ENCODE measurements at regions not wholly inside any gene's neighbourhood (a gene's known extent, or its start where the extent isn't known, plus 50 kb on each side); places are given as distances from the start of the nearest gene placed in this dataset.

DNA sequence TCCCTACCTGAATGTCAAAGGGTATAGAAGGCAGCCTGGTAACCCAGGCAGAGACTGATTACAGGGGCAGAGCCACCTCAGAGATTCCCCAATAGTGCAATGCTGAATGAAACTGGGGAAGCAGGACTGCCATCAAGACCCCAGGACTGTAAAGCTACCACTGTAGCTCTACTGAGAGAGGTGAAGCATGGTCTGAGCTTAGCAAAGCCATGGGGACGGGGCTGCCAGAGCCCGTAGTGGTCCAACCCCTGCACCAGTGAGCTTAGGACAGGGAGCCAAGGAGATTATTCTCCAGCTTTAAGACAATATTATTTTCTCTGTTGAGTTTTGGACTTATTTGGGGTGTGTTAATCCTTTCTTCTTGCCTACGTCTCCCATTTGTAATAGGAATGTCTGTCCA, 679.3 kb upstream of the GRAMD2B start:
- TF ChIP-seq CTCF (IDR thresholded peaks at IDR 0.05; ENCODE audit: low read depth, low read length, missing control alignments) = no peak
- in situ Hi-C loops (cut with HindIII; ENCODE audit: low sequenced_read_pairs) = no loop called here
- H3K4me3 ChIP-seq (ENCODE audit: low read depth, low read length) = no peak overlapping the region
- no peak for DNase-seq (ENCODE audit: low read depth)

DNA sequence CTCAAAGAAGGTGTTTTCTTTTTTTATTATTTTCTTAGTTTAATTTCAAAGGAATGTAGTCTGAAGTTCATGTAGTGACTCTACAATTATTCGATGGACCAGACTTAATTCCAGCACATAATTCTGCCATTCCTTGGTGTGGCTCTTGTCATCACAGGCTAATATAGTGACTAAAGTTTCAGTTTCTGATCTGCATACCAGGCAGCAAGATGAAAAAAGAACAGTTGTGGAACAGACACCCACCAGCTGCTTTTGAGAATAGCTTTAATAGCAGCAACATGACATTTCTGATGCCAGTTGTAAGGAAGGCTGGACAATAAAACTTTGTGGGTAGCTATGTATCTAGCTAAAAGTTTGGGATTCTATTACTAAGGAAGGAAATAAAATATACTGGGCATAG, 676.3 kb upstream of the GRAMD2B start:
- in situ Hi-C loops (cut with HindIII; ENCODE audit: low sequenced_read_pairs) = no loop called here
- H3K4me3 ChIP-seq (ENCODE audit: low read depth, low read length) = no peak overlapping the region
- no peak for TF ChIP-seq CTCF (IDR thresholded peaks at IDR 0.05; ENCODE audit: low read depth, low read length, missing control alignments)
- DNase-seq (ENCODE audit: low read depth) = no peak

DNA sequence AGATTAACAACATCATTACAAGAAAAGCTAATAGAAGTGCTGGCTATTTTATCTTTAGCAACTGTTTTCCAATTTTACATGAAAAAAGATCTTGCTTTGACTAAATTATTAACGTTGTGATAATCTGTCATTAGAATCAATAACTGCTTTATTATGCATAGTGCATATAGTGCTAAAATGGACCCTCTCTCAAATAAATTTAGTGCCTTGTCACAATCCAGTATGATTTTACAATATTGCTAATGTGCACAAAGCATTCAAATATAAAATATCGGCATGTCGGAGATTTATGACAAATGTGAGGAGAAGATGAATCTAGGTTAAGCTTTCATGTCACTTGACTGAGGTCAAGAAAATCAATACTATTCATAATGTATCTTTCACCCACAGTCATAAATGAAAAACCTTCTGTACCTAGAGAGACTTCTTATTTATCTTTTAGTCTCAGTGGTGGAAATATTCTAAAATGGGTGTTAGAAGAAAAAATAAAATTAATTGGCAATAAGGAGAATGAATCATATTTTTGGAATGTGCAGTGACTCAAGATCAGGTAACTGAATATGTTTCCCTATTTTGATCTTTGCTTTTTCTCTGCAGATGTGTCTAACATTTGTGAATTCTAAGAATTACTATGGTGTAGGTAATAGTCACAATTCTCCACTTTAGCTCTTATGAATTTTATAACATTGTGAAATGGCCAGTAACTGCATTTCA, 672.9 kb upstream of the GRAMD2B start:
- in situ Hi-C loops (cut with HindIII; ENCODE audit: low sequenced_read_pairs) = no loop called here
- no peak for DNase-seq (ENCODE audit: low read depth)
- no peak overlapping the region for H3K4me3 ChIP-seq (ENCODE audit: low read depth, low read length)
- no peak for TF ChIP-seq CTCF (IDR thresholded peaks at IDR 0.05; ENCODE audit: low read depth, low read length, missing control alignments)

GRCh38 chr5:125750861-125751186, 672.4 kb upstream of the GRAMD2B start:
- TF ChIP-seq CTCF (IDR thresholded peaks at IDR 0.05; ENCODE audit: low read depth, low read length, missing control alignments) = no peak
- no peak overlapping the region for H3K4me3 ChIP-seq (ENCODE audit: low read depth, low read length)
- in situ Hi-C loops (cut with HindIII; ENCODE audit: low sequenced_read_pairs) = no loop called here
- no peak for DNase-seq (ENCODE audit: low read depth)

GRCh38 chr5:125756456-125756855, 666.8 kb upstream of the GRAMD2B start:
- no peak for DNase-seq (ENCODE audit: low read depth)
- in situ Hi-C loops (cut with HindIII; ENCODE audit: low sequenced_read_pairs) = no loop called here
- TF ChIP-seq CTCF (IDR thresholded peaks at IDR 0.05; ENCODE audit: low read depth, low read length, missing control alignments) = no peak
- H3K4me3 ChIP-seq (ENCODE audit: low read depth, low read length) = no peak overlapping the region

DNA sequence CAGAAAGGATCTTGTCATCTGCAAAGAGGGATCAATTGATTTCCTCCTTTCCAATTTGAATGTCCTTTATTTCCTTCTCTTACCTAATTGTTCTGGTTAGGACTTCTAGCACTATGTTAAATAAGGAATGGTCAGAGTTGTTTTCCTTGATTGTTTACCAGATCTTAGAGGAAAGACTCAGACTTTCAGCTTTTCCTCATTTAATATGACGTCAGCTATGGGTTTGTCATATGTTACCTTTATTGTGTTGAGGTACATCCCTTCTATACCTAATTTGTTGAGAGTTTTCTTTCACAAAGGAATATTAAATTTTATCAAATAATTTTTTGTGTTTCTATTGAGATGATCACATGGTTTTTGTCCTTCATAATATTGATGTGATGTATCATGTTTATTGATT, 656.5 kb upstream of the GRAMD2B start:
- no peak for TF ChIP-seq CTCF (IDR thresholded peaks at IDR 0.05; ENCODE audit: low read depth, low read length, missing control alignments)
- in situ Hi-C loops (cut with HindIII; ENCODE audit: low sequenced_read_pairs) = no loop called here
- DNase-seq (ENCODE audit: low read depth) = no peak

More for the DNA sequence above, 656.5 kb upstream of the GRAMD2B start:
- no peak overlapping the region for H3K4me3 ChIP-seq (ENCODE audit: low read depth, low read length)
